Activated CD8-positive, alpha-beta memory T cell treated with anti-CD3 and anti-CD28 coated beads for 24 hours (primary cell): ENCODE measurements at regions not wholly inside any gene's neighbourhood (a gene's known extent, or its start where the extent isn't known, plus 50 kb on each side); places are given as distances from the start of the nearest gene placed in this dataset.
"Not testable (repeated sequence)": the region's sequence is repeated elsewhere in the genome, so short reads cannot be mapped to it uniquely, and the experiment has no call there.

Experiments
- DNase-seq: peaks from one replicate; pipeline ENCODE4 v3.0.0-alpha.2; 2020

DNA sequence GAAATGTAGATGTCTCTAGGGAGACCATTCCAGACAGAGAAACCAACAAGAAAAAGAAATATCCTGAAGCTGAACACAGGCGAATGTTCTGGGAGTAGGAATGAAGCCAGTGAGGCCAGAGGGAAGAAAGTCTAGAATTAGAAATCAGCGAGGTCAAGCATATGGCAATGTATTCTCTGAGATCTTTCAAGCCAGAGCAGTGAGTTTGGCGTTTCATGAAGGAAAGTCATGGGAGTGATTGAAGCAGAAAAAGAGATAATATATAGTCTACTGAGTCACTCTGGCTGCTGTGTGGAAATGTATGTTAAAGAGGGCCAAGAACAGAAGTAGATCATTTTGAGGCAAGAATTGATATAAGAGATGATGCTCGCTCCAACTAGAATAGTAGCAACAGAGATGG is 576.0 kb downstream of the PCDH17 start:
- no peak for DNase-seq

GRCh38 chr13:58235454-58235853 is 603.9 kb downstream of the PCDH17 start:
- DNase-seq = no peak

GRCh38 chr13:58238972-58239773 is 607.6 kb downstream of the PCDH17 start:
- DNase-seq = no peak

DNA sequence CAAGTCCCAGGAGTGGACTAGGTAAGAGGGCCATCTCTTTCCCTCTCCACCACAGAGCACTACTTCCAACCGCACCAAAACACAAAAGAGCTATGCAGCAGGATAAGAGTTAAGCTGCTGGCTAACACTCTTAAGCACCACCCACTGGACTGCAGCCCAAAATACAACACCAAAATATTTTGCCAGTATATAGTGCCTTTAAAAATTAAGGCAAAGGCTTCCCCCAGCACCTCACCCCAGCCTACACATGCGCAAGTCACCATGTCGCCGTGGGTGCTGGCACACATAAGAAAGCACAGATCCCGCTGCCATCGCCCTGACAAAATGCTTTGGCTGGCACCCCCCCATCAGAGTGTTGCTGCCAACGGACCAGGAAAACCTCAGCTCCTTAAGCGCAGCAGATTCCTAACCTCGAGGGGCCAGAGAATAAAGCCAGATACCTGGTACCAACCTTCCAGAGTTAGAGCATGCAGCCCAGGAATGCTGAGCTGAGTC is 608.3 kb downstream of the PCDH17 start:
- DNase-seq = no peak

DNA sequence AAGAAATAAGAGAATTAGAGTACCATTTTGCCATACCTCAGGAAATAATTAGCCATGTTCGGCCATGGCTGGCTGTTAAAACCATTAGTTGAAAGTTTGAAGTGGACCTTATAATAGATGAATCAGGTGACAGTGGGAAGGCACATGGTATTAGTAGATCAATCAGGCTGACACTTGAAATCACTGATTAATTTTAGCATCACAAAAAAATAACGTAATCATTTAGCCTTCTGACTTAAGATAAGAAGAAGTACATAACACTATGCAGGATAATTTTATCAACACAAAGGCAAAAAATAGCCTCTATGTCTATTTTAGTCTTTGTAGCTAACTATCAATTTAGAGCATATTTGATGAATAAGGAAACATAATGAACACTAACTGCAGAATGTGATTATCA is 615.5 kb downstream of the PCDH17 start:
- no peak for DNase-seq

- no peak for DNase-seq
Measured at GRCh38 chr13:58254943-58255342, 623.4 kb downstream of the PCDH17 start.

- DNase-seq = no peak
Measured at GRCh38 chr13:58266271-58266670, 634.7 kb downstream of the PCDH17 start.

GRCh38 chr13:58298556-58299135 is 667.1 kb downstream of the PCDH17 start:
- DNase-seq = no peak

GRCh38 chr13:58300224-58300623 is 668.7 kb downstream of the PCDH17 start:
- DNase-seq = no peak

DNA sequence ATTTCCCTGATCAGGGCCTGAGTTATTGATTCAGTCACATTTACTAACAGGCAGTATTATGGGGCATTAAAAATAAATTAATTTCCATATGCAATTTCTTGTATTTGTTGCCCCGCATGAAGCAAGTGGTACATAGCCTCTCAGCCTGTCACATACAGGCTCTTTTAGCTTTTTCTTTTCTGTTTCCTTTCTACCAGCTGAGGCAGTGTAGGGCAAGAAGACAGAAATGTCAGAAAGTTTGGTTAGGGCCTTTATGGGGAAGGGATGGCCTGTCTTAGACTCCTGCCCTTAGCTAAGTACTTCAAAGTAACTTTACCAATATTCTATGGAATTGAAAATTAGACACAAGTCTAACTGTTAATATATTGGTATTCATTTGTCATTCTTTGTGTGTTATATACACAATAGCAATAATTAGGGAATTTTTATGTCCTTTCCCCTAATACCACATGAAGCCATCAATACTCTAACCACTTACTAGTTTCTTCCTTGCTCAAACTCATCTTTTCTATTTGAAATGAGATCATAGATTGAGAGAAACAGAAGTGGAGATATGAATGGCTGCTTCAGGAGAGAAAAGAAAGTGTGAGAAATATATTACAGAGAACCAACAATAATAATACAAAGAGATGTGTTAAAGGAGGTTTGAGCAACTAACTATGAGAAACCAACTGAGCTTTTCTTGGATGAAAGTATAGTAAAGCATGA is 669.6 kb downstream of the PCDH17 start:
- DNase-seq = no peak

- DNase-seq = no peak
Measured at GRCh38 chr13:58302349-58302748, 670.8 kb downstream of the PCDH17 start.

- DNase-seq = no peak
Measured at GRCh38 chr13:58306062-58306461, 674.5 kb downstream of the PCDH17 start.

DNA sequence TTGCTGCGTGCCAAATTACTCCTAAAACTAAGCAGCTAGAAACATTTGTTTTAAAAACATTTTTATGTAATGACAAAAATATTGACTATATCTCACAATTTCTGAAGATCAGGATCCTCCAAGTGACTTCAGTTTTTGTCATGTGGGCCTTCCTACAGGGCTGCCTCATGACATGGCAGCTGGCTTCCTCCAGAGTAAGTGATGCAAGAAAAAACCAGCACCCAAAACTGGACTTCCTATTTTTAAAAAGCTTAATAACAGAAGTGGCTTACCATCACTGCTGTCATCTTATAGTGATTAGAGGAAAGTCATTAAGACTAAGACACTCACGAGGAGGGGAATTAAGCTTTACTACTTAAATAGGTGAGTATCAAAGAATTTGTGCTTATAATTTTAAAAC is 681.7 kb downstream of the PCDH17 start:
- DNase-seq = no peak

- no peak for DNase-seq
Measured at GRCh38 chr13:58318495-58319167, 687.1 kb downstream of the PCDH17 start.

DNA sequence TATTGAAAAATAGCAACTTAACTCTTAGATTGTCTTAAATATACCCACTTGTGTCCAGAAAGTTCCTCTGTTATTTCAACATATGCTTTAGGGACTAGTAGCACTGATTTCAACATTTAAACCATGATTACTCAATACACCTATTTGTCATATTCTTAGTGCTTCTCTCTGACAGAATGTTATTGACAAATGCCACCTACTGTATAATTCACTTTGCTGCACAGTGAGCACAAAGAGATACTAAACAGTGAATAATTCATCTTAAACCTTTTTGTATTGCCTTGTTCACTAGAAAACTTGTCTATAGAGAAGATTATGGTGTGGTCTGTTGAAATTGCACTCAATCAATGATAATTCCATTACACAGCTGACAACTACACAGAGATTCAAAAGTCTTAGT is 692.6 kb downstream of the PCDH17 start:
- DNase-seq = no peak

DNA sequence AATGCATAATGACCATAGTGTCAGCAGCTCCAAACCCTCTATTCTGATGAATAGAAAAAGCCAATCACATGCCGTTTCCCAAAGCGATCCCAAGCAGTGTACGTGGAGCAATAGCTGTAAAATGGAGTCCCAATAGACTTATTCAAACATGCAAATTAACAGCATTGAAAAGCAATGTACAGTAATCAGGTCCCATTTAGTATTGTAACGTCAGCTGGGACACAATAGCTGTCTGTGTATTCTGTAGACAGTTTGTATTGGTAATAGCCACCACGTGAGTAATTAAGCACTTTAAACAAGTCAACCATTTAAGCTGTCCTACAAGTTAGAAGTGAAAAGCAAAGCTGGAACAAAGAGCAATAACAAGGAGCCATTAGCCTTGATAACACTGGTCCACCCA is 698.2 kb downstream of the PCDH17 start:
- DNase-seq = no peak

GRCh38 chr13:58340895-58341294 is 709.4 kb downstream of the PCDH17 start:
- no peak for DNase-seq

DNA sequence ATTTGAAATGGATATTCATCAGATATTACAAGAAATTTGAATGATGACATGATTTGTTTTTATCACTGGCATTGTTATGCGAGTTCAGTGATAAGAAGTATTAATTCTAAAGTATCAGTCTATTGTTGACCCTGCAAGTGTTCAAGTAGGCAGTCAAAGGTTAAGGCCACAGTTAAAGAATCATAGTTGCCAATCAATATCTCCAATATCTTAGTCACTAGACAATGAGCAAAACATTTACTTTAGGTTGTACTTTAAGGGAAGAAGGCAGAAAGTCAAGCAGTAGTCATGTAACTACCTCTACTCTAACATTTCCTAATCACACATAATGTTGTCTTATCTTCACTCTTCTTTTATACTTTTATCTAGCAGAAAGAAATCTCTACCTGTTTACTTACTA is 709.8 kb downstream of the PCDH17 start:
- DNase-seq = no peak

GRCh38 chr13:58343076-58343475 is 711.5 kb downstream of the PCDH17 start:
- DNase-seq = no peak

GRCh38 chr13:58352100-58352499 is 720.6 kb downstream of the PCDH17 start:
- not testable (repeated sequence) for DNase-seq

GRCh38 chr13:58369936-58370335 is 738.4 kb downstream of the PCDH17 start:
- DNase-seq = no peak

DNA sequence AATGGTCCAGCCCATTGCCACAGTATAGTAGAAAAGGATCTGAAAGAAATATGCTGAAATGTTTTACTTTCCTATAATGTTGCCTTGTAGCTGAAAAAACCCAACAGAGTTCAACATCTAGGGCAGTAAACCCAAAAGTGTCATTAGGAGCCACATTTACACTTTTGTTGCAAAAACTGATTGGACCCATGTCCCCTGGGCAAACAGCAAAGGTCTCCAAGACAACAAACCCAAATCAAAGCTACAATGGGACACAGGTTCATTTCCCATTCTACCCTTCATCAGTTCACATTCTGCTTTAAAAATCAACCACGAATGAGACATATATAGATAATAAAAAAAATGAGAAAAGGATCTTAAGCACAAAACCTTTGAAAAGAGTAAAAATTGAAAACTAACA is 744.8 kb downstream of the PCDH17 start:
- DNase-seq = no peak

GRCh38 chr13:58376775-58377174 is 745.2 kb downstream of the PCDH17 start:
- DNase-seq = no peak
